H9 (cell line): ENCODE measurements at regions not wholly inside any gene's neighbourhood (a gene's known extent, or its start where the extent isn't known, plus 50 kb on each side); places are given as distances from the start of the nearest gene placed in this dataset.

Experiments used
- DNase-seq: peaks from one replicate; pipeline ENCODE4 v3.0.0-alpha.2; 2017
- H2AFZ ChIP-seq: one replicate; pipeline ENCODE4 v1.6.1; 2013; ENCODE audit warnings: mild to moderate bottlenecking, low read length, control low read depth, moderate library complexity
- H2AK5ac ChIP-seq: 2 replicates; pipeline ENCODE4 v1.6.1; 2013; ENCODE audit warnings: low read length, control low read depth, mixed read lengths; ENCODE audit not compliant: insufficient read length
- H2BK120ac ChIP-seq: one replicate; pipeline ENCODE4 v1.6.1; 2013; ENCODE audit warnings: low read depth, mild to moderate bottlenecking, low read length, control low read depth, inconsistent platforms; ENCODE audit not compliant: poor library complexity, severe bottlenecking
- H2BK12ac ChIP-seq: 2 replicates; pipeline ENCODE4 v1.6.1; 2013; ENCODE audit warnings: low read length, control low read depth, mixed read lengths, low read depth; ENCODE audit not compliant: insufficient read length
- H2BK15ac ChIP-seq: 2 replicates; pipeline ENCODE4 v1.6.1; 2013; ENCODE audit warnings: low read depth, low read length, control low read depth
- H2BK20ac ChIP-seq: one replicate; pipeline ENCODE4 v1.6.1; 2013; ENCODE audit warnings: low read depth, mild to moderate bottlenecking, low read length, control low read depth, inconsistent platforms; ENCODE audit not compliant: poor library complexity, severe bottlenecking
- H2BK5ac ChIP-seq: 2 replicates; pipeline ENCODE4 v1.6.1; 2013; ENCODE audit warnings: low read length, control low read depth, mixed read lengths; ENCODE audit not compliant: insufficient read length
- H3K14ac ChIP-seq: 2 replicates; pipeline ENCODE4 v1.6.1; 2013; ENCODE audit warnings: low read length, control low read depth; ENCODE audit not compliant: insufficient read depth
- H3K18ac ChIP-seq: 2 replicates; pipeline ENCODE4 v1.6.1; 2013; ENCODE audit warnings: low read depth, mild to moderate bottlenecking, mixed read lengths, low read length, control low read depth; ENCODE audit not compliant: insufficient read length
- H3K23ac ChIP-seq: 2 replicates; pipeline ENCODE4 v1.6.1; 2013; ENCODE audit warnings: low read length, control low read depth, mixed read lengths, low read depth; ENCODE audit not compliant: insufficient read length
- H3K23me2 ChIP-seq: 2 replicates; pipeline ENCODE4 v1.6.1; 2013; ENCODE audit warnings: low read depth, mild to moderate bottlenecking, mixed read lengths, low read length, control low read depth; ENCODE audit not compliant: insufficient read length, poor library complexity, severe bottlenecking
- H3K27ac ChIP-seq: 2 replicates; pipeline ENCODE4 v1.5.1; 2013; ENCODE audit warnings: low read length, control low read depth, mixed read lengths, low read depth; ENCODE audit not compliant: insufficient read length
- H3K27me3 ChIP-seq: 2 replicates; pipeline ENCODE4 v1.6.1; 2013; ENCODE audit warnings: low read length, control low read depth, inconsistent platforms; ENCODE audit not compliant: insufficient read depth
- H3K4ac ChIP-seq: 2 replicates; pipeline ENCODE4 v1.6.1; 2013; ENCODE audit warnings: low read depth, mild to moderate bottlenecking, control low read depth, inconsistent platforms, low read length, moderate library complexity
- H3K4me1 ChIP-seq: 2 replicates; pipeline ENCODE4 v1.6.1; 2013; ENCODE audit warnings: low read length, control low read depth, inconsistent platforms; ENCODE audit not compliant: insufficient read depth
- H3K4me2 ChIP-seq: 2 replicates; pipeline ENCODE4 v1.6.1; 2013; ENCODE audit warnings: low read length, control low read depth, mixed read lengths; ENCODE audit not compliant: insufficient read length, insufficient read depth
- H3K56ac ChIP-seq: 2 replicates; pipeline ENCODE4 v1.6.1; 2013; ENCODE audit warnings: low read depth, mild to moderate bottlenecking, mixed read lengths, low read length, control low read depth; ENCODE audit not compliant: insufficient read length
- H3K79me1 ChIP-seq: 2 replicates; pipeline ENCODE4 v1.6.1; 2013; ENCODE audit warnings: low read depth, mild to moderate bottlenecking, moderate library complexity, low read length, control low read depth, inconsistent platforms; ENCODE audit not compliant: insufficient read depth, poor library complexity, severe bottlenecking
- H3K79me2 ChIP-seq: 2 replicates; pipeline ENCODE4 v1.6.1; 2013; ENCODE audit warnings: low read length, control low read depth, inconsistent platforms; ENCODE audit not compliant: insufficient read depth
- H3K9ac ChIP-seq: 2 replicates; pipeline ENCODE4 v1.6.1; 2013; ENCODE audit warnings: low read length, control low read depth, mixed read lengths; ENCODE audit not compliant: insufficient read length; ENCODE audit errors: extremely low read depth
- H3K9me3 ChIP-seq: one replicate; pipeline ENCODE4 v1.6.1; 2013; ENCODE audit warnings: low read depth, low read length, inconsistent platforms; ENCODE audit not compliant: control insufficient read depth
- H3T11ph ChIP-seq: one replicate; pipeline ENCODE4 v1.6.1; 2013; ENCODE audit warnings: mild to moderate bottlenecking, low read length, control low read depth, inconsistent platforms
- H4K20me1 ChIP-seq: one replicate; pipeline ENCODE4 v1.6.1; 2013; ENCODE audit not compliant: control insufficient read depth, insufficient read length, insufficient read depth
- H4K5ac ChIP-seq: 2 replicates; pipeline ENCODE4 v1.6.1; 2013; ENCODE audit warnings: low read depth, mild to moderate bottlenecking, mixed read lengths, low read length, control low read depth; ENCODE audit not compliant: insufficient read length
- H4K8ac ChIP-seq: replicated peaks from 2 replicates; pipeline ENCODE4 v1.6.1; 2013; ENCODE audit warnings: low read length, control low read depth, mixed read lengths, low read depth; ENCODE audit not compliant: insufficient read length
- H4K91ac ChIP-seq: 2 replicates; pipeline ENCODE4 v1.6.1; 2013; ENCODE audit warnings: low read depth, mild to moderate bottlenecking, moderate library complexity, mixed read lengths, low read length, control low read depth; ENCODE audit not compliant: insufficient read length
- H3K27ac Mint-ChIP-seq, 3 experiments: 2 replicates in 2 of 3; 3 replicates in 1 of 3; pipeline ENCODE4 v1.8.0; 2020 to 2021; ENCODE audit warnings: mixed read lengths in 3 of 3, mild to moderate bottlenecking in 1 of 3, moderate library complexity in 1 of 3
- H3K27me3 Mint-ChIP-seq: 2 replicates; pipeline ENCODE4 v1.8.0; 2021; ENCODE audit warnings: low read depth, mild to moderate bottlenecking, moderate library complexity, mixed read lengths
- H3K36me3 Mint-ChIP-seq, 3 experiments: 2 replicates in 2 of 3; 3 replicates in 1 of 3; pipeline ENCODE4 v1.8.0; 2020 to 2021; ENCODE audit warnings: low read depth in 3 of 3, mixed read lengths in 3 of 3; ENCODE audit not compliant: insufficient read depth in 1 of 3
- H3K4me1 Mint-ChIP-seq, 2 experiments: 2 replicates each; pipeline ENCODE4 v1.8.0; 2020; ENCODE audit warnings: mixed read lengths in 2 of 2
- H3K4me3 Mint-ChIP-seq, 2 experiments: 2 replicates in 1 of 2; 3 replicates in 1 of 2; pipeline ENCODE4 v1.8.0; 2020 to 2021; ENCODE audit warnings: mild to moderate bottlenecking in 2 of 2, mixed read lengths in 2 of 2, moderate library complexity in 1 of 2
- H3K9me3 Mint-ChIP-seq, 2 experiments: 2 replicates in 1 of 2; 3 replicates in 1 of 2; pipeline ENCODE4 v1.8.0; 2020; ENCODE audit warnings: mild to moderate bottlenecking in 2 of 2, mixed read lengths in 2 of 2, moderate library complexity in 1 of 2
- CTCF ChIP-seq: fragments of 200-600 bp; sonication (generic); conservative IDR thresholded peaks from 3 replicates; pipeline ENCODE4 v1.8.0; 2021; ENCODE audit warnings: antibody characterized with exemption, mild to moderate bottlenecking
- WGBS: extraction: QIAGEN DNeasy Blood & Tissue Kit; methylation state at CpG from one replicate; pipeline ENCODE4 v1.1.7; 2013; ENCODE audit warnings: missing lambda C conversion rate, low lambda C conversion rate, mixed read lengths; ENCODE audit not compliant: insufficient read length; ENCODE audit errors: extremely low coverage; 5-methylcytosine and 5-hydroxymethylcytosine counted together

GRCh38 chr3:10706740-10707399 lies 109.2 kb upstream of the SLC6A11 start:
- Mint-ChIP-seq H3K27me3 (peaks cover 83% of the 10 kb centered on the region), H3K4me3 (peak overlapping the region; percentile 58 to 83), H3K9me3 (no peaks in the 10 kb centered on the region; a peak in 2 of 5 replicates), H3K36me3 (no peaks in the 10 kb centered on the region), H3K27ac (no peak overlapping the region), H3K4me1 (peaks cover 24 to 28% of the 10 kb centered on the region in 2 experiments)
- no peak for DNase-seq
- no peaks in the 10 kb centered on the region for H3K9me3 ChIP-seq
- no peak overlapping the region for H2BK15ac ChIP-seq
- H3K18ac ChIP-seq: no peak overlapping the region
- H3T11ph ChIP-seq: no peak overlapping the region
- no peak overlapping the region for H2BK120ac ChIP-seq
- H3K27me3 ChIP-seq: peaks cover 11% of the 10 kb centered on the region; the same call in 1 of the 2 replicates
- no peak overlapping the region for H2BK12ac ChIP-seq
- H3K9ac ChIP-seq: no peak overlapping the region
- no peak overlapping the region for H4K5ac ChIP-seq
- H2BK20ac ChIP-seq: no peak overlapping the region
- H4K20me1 ChIP-seq: no peaks in the 10 kb centered on the region
- H3K4me1 ChIP-seq: peaks cover 3% of the 10 kb centered on the region; the same call in 1 of the 2 replicates
- TF ChIP-seq CTCF: no peak
- H3K27ac ChIP-seq: no peak overlapping the region
- H3K4ac ChIP-seq: no peak overlapping the region
- H3K79me1 ChIP-seq: no peaks in the 10 kb centered on the region
- H3K23me2 ChIP-seq: peaks cover 4% of the 10 kb centered on the region
- no peak overlapping the region for H2BK5ac ChIP-seq
- H3K56ac ChIP-seq: no peak overlapping the region
- peak overlapping the region; percentile 68 for H3K4me2 ChIP-seq
- H2AFZ ChIP-seq: no peak overlapping the region
- no peak overlapping the region for H4K91ac ChIP-seq
- H3K79me2 ChIP-seq: no peaks in the 10 kb centered on the region
- no peak overlapping the region; the same call in 1 of the 2 replicates for H3K14ac ChIP-seq
- H2AK5ac ChIP-seq: no peak overlapping the region
- H3K23ac ChIP-seq: no peak overlapping the region
- WGBS: no CpG with 5 or more reads among the region's 11 CpGs
- no peak overlapping the region for H4K8ac ChIP-seq
